Activated CD8-positive, alpha-beta T cell treated with anti-CD3 and anti-CD28 coated beads for 36 hours (primary cell): ENCODE measurements at regions not wholly inside any gene's neighbourhood (a gene's known extent, or its start where the extent isn't known, plus 50 kb on each side); places are given as distances from the start of the nearest gene placed in this dataset.

Experiments
- ATAC-seq: fragments of 200-7000 bp; cut with Tn5 transposase; one replicate; pipeline ENCODE4 v1.10.0; 2021; ENCODE audit warnings: mild to moderate bottlenecking, moderate library complexity
- CTCF ChIA-PET: fragments of 350-600 bp; sonication (Branson Sonifier 250); formaldehyde crosslinking; loops from one replicate; lab custom pipeline; 2021; ENCODE audit warnings: antibody characterized with exemption; lab: Charles Lee
- POLR2A ChIA-PET: fragments of 350-600 bp; sonication (Branson Sonifier 250); formaldehyde crosslinking; loops from one replicate; lab custom pipeline; 2021; ENCODE audit warnings: antibody characterized with exemption; lab: Charles Lee
- DNase-seq: peaks from one replicate; pipeline ENCODE4 v3.0.0-alpha.2; 2020
- H3K27ac Mint-ChIP-seq: one replicate; pipeline ENCODE4 v1.8.0; 2021; ENCODE audit warnings: mild to moderate bottlenecking, mixed read lengths
- H3K27me3 Mint-ChIP-seq: one replicate; pipeline ENCODE4 v1.8.0; 2021; ENCODE audit warnings: mixed read lengths
- H3K36me3 Mint-ChIP-seq: one replicate; pipeline ENCODE4 v1.8.0; 2021; ENCODE audit warnings: low read depth, mixed read lengths
- H3K4me1 Mint-ChIP-seq: one replicate; pipeline ENCODE4 v1.8.0; 2021; ENCODE audit warnings: low read depth, mixed read lengths
- H3K4me3 Mint-ChIP-seq: one replicate; pipeline ENCODE4 v1.8.0; 2021; ENCODE audit warnings: mild to moderate bottlenecking, moderate library complexity, mixed read lengths
- H3K9me3 Mint-ChIP-seq: one replicate; pipeline ENCODE4 v1.8.0; 2021; ENCODE audit warnings: mixed read lengths
- intact Hi-C: fragments of 100-400 bp; cut with micrococcal nuclease; formaldehyde crosslinking; loops from one replicate; pipeline ENCODE4 v1.10.0; 2022
- TF ChIP-seq, protein P1 (sequence below): fragments of 200-600 bp; IDR thresholded peaks from one replicate; pipeline ENCODE4 v1.8.0; 2022; ENCODE audit warnings: antibody characterized with exemption, mild to moderate bottlenecking

DNA sequence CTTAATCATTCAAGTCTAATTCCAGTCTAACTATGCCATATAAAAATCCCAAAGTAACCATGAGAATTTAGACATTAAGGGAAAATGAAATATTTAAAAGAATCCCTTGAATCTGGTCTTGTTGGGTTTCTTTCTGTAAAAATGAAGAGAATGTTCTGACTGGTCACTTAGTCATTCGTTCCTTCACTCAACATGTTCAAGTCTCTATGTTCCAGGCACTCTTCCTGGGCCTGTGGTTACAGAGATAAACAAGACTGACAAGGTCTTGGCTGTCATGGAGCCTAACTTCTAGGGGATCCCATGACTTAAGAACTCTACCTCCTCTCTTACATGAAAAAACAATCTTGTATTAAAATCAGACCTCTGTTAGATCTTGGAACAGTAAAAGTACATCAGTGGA lies 638.6 kb upstream of the TBL1XR1 start:
- DNase-seq (no peak), ATAC-seq (no peak)
- H3K36me3 Mint-ChIP-seq: no peaks in the 10 kb centered on the region
- POLR2A ChIA-PET: no interaction called here
- intact Hi-C loops: no loop called here
- no peak overlapping the region for H3K4me3 Mint-ChIP-seq
- no peaks in the 10 kb centered on the region for H3K27me3 Mint-ChIP-seq
- H3K9me3 Mint-ChIP-seq: no peaks in the 10 kb centered on the region
- CTCF ChIA-PET: no interaction called here
- H3K4me1 Mint-ChIP-seq: peaks cover 2% of the 10 kb centered on the region
- TF ChIP-seq, protein P1, sequence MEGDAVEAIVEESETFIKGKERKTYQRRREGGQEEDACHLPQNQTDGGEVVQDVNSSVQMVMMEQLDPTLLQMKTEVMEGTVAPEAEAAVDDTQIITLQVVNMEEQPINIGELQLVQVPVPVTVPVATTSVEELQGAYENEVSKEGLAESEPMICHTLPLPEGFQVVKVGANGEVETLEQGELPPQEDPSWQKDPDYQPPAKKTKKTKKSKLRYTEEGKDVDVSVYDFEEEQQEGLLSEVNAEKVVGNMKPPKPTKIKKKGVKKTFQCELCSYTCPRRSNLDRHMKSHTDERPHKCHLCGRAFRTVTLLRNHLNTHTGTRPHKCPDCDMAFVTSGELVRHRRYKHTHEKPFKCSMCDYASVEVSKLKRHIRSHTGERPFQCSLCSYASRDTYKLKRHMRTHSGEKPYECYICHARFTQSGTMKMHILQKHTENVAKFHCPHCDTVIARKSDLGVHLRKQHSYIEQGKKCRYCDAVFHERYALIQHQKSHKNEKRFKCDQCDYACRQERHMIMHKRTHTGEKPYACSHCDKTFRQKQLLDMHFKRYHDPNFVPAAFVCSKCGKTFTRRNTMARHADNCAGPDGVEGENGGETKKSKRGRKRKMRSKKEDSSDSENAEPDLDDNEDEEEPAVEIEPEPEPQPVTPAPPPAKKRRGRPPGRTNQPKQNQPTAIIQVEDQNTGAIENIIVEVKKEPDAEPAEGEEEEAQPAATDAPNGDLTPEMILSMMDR: no peak
- no peak overlapping the region for H3K27ac Mint-ChIP-seq

DNA sequence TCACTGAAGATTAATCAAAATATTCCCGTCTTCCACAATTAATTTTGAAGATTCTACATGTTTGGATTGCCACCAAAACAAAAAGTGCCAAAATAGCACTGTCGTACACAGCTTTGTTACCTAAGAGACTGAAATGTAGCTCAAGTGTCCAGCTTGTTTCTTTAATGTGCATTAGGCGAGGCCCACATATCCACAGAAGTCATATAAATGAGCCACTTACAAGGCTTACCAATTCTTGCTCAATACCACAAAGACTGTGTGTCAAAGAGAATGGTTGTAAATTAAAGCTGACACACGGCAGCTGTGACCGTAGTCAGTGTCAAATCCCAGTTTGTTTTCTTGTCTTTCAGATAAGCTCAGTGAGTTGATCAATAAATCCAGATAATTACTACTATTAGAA lies 639.4 kb upstream of the TBL1XR1 start:
- no peak overlapping the region for H3K27ac Mint-ChIP-seq
- ChIA-PET POLR2A (no interaction called here), CTCF (no interaction called here)
- H3K4me1 Mint-ChIP-seq: peaks cover 2% of the 10 kb centered on the region
- no peak overlapping the region for H3K4me3 Mint-ChIP-seq
- H3K9me3 Mint-ChIP-seq: no peaks in the 10 kb centered on the region
- ATAC-seq (no peak), DNase-seq (no peak)
- no peaks in the 10 kb centered on the region for H3K27me3 Mint-ChIP-seq
- intact Hi-C loops: no loop called here
- H3K36me3 Mint-ChIP-seq: no peaks in the 10 kb centered on the region
- TF ChIP-seq, protein P1: no peak

DNA sequence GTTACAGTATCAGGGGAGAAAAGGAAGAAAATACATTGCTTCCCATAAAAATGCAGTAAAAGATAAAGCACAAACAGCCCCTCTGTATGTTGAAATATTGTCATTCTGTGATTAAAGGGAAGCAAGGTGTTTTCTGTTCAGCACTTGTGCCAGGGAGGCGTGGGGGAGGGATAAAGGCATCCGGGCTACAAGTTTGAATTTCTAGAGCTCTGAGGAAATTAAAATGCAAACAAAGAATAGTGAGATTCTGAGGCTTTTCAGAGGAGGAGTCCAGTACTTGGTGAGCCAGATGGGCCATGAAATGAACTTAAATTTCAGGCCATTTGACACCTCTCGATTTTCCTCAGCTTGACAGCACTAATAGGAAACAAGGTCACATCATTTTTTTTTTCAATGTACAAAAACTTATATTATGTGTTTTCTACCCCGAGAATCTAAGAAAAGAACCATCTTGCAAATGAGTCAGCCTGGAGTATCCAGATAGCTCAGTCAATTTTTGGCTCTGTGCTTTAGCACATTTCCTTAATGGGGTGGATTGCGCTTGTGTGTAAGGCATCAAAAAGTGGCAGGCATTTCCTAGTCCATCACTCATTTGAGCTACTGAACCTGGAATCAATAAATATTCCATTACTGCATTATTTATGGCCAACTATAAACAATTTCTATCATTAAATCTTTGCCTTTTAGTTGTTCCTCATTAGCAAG lies 640.8 kb upstream of the TBL1XR1 start:
- ChIA-PET CTCF (no interaction called here), POLR2A (interaction anchor here (0.6 to 0.7 kb wide), 3 partner anchors 112 to 932 kb away, joined by 3 to 4 read pairs (median 3); no protein-coding TSS in a partner anchor)
- intact Hi-C loops: no loop called here
- no peaks in the 10 kb centered on the region for H3K9me3 Mint-ChIP-seq
- TF ChIP-seq, protein P1: no peak
- ATAC-seq (no peak), DNase-seq (no peak)
- peaks cover 2% of the 10 kb centered on the region for H3K4me1 Mint-ChIP-seq
- H3K27ac Mint-ChIP-seq: no peak overlapping the region
- H3K4me3 Mint-ChIP-seq: no peak overlapping the region
- H3K27me3 Mint-ChIP-seq: no peaks in the 10 kb centered on the region
- H3K36me3 Mint-ChIP-seq: no peaks in the 10 kb centered on the region

DNA sequence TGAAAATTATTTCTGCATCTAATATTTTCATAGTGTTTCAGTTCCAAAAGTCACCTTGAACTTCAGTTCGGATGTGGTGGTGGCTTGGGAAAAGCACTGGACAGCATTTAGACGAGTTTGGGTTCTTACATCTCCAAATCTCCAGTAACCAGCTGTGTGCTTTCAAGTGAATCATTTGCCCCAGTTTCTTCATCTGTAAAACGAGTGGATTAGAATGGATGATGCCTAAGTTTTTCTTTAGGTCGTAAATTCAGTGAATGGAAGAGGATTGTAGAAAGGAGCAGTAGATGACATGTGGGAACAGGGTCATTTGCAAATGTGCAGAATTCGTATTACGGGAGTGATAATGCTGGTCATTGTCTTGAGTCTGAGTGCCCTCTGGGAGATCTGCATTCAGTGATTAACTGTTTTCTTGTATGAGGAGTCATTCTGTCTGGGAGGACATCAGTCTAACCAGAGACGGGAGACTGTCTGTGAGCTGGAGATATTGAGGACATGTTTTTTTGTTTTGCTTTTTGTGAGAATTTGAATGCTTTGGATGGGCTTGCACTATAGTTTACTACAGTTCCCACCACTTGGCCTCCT lies 641.6 kb upstream of the TBL1XR1 start:
- POLR2A ChIA-PET: interaction anchor here (0.6 kb wide), 1 partner anchor 128 kb away, joined by 4 read pairs; no protein-coding TSS in a partner anchor
- Mint-ChIP-seq H3K27ac (no peak overlapping the region), H3K4me3 (no peak overlapping the region), H3K4me1 (peaks cover 2% of the 10 kb centered on the region), H3K36me3 (no peaks in the 10 kb centered on the region), H3K27me3 (no peaks in the 10 kb centered on the region), H3K9me3 (no peaks in the 10 kb centered on the region)
- intact Hi-C loops: no loop called here
- TF ChIP-seq, protein P1: no peak
- CTCF ChIA-PET: no interaction called here
- ATAC-seq (no peak), DNase-seq (no peak)

DNA sequence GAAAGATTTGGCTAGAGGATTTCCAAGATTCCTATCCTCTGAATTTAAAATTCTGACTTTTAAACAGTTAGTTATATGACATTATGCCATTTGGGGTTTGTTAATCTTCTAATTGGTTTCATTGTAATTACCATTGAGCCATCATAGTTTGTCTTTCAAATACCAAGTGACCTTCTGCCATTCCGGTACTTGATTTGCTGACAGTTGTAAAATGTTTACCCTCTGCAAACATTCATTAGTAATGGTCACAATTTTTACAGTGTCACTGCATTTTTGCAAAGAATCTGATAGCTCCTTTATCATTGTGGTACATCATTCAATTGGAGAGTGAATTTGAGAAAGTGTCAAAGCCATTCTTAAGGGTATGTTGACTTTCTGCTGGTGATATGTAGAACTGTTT lies 645.0 kb upstream of the TBL1XR1 start:
- intact Hi-C loops: no loop called here
- Mint-ChIP-seq H3K36me3 (no peaks in the 10 kb centered on the region), H3K27ac (no peak overlapping the region), H3K4me3 (no peak overlapping the region), H3K4me1 (no peaks in the 10 kb centered on the region), H3K9me3 (no peaks in the 10 kb centered on the region), H3K27me3 (no peaks in the 10 kb centered on the region)
- ATAC-seq (no peak), DNase-seq (no peak)
- ChIA-PET POLR2A (no interaction called here), CTCF (no interaction called here)
- TF ChIP-seq, protein P1: no peak
